Medulla oblongata (tissue), 1 donor: ENCODE measurements at regions not wholly inside any gene's neighbourhood (a gene's known extent, or its start where the extent isn't known, plus 50 kb on each side); places are given as distances from the start of the nearest gene placed in this dataset.

Experiments used
- DNase-seq: peaks from one replicate; pipeline ENCODE4 v3.0.0-alpha.2; 2015; ENCODE audit errors: extremely low spot score

- no peak for DNase-seq
These were observed 405.4 kb downstream of the ZSWIM6 start for GRCh38 chr5:61737301-61737963.

GRCh38 chr5:61737964-61738340, 405.9 kb downstream of the ZSWIM6 start:
- DNase-seq = no peak

GRCh38 chr5:61738446-61738845, 406.4 kb downstream of the ZSWIM6 start:
- no peak for DNase-seq

- DNase-seq = no peak
These were observed 412.9 kb downstream of the ZSWIM6 start for GRCh38 chr5:61744690-61745619.

GRCh38 chr5:61746831-61747575, 414.9 kb downstream of the ZSWIM6 start:
- DNase-seq = no peak

- no peak for DNase-seq
These were observed 416.1 kb downstream of the ZSWIM6 start for GRCh38 chr5:61748121-61748520.

- DNase-seq = no peak
These were observed 416.6 kb downstream of the ZSWIM6 start for GRCh38 chr5:61748651-61749050.

- no peak for DNase-seq
These were observed 420.5 kb downstream of the ZSWIM6 start for GRCh38 chr5:61752588-61752987.

- DNase-seq = no peak
These were observed 422.7 kb downstream of the ZSWIM6 start for GRCh38 chr5:61754792-61755191.

GRCh38 chr5:61755726-61756222, 423.7 kb downstream of the ZSWIM6 start:
- DNase-seq = no peak

- DNase-seq = no peak
These were observed 426.7 kb downstream of the ZSWIM6 start for GRCh38 chr5:61758711-61759110.

- DNase-seq = no peak
These were observed 433.4 kb downstream of the ZSWIM6 start for GRCh38 chr5:61765471-61765870.

GRCh38 chr5:61766141-61766540, 434.1 kb downstream of the ZSWIM6 start:
- DNase-seq = no peak

GRCh38 chr5:61767231-61768080, 435.4 kb downstream of the ZSWIM6 start:
- DNase-seq = no peak

GRCh38 chr5:61768692-61769281, 436.7 kb downstream of the ZSWIM6 start:
- no peak for DNase-seq

GRCh38 chr5:61771062-61771461, 439.0 kb downstream of the ZSWIM6 start:
- DNase-seq = no peak

- DNase-seq = no peak
These were observed 439.8 kb downstream of the ZSWIM6 start for GRCh38 chr5:61771808-61772207.

GRCh38 chr5:61775901-61776300, 443.8 kb downstream of the ZSWIM6 start:
- no peak for DNase-seq

GRCh38 chr5:61777292-61777691, 445.2 kb downstream of the ZSWIM6 start:
- DNase-seq = no peak

- no peak for DNase-seq
These were observed 447.7 kb downstream of the ZSWIM6 start for GRCh38 chr5:61779743-61780142.

- no peak for DNase-seq
These were observed 451.4 kb downstream of the ZSWIM6 start for GRCh38 chr5:61783481-61783880.
